Neutrophil (primary cell): ENCODE measurements at regions not wholly inside any gene's neighbourhood (a gene's known extent, or its start where the extent isn't known, plus 50 kb on each side); places are given as distances from the start of the nearest gene placed in this dataset.

ENCODE experiments used
- H3K27ac ChIP-seq: fragments of 200-600 bp; sonication (generic); 2 replicates; pipeline ENCODE4 v1.5.1; 2016; ENCODE audit warnings: mild to moderate bottlenecking, moderate library complexity
- H3K27me3 ChIP-seq: fragments of 200-600 bp; sonication (generic); 2 replicates; pipeline ENCODE4 v1.6.0; 2016; ENCODE audit warnings: mild to moderate bottlenecking
- H3K36me3 ChIP-seq: fragments of 200-600 bp; sonication (generic); 2 replicates; pipeline ENCODE4 v1.5.1; 2017
- H3K4me1 ChIP-seq, 2 experiments: fragments of 200-600 bp in 1 of 2; sonication (generic) in 1 of 2; 1 replicate in 1 of 2; 2 replicates in 1 of 2; pipeline versions ENCODE4 v1.5.1 to v1.6.1; 2013 to 2016; ENCODE audit warnings: low read depth in 1 of 2, low read length in 1 of 2, mild to moderate bottlenecking in 1 of 2, moderate library complexity in 1 of 2; ENCODE audit not compliant: control insufficient read depth in 1 of 2, insufficient read depth in 1 of 2
- H3K4me3 ChIP-seq, 2 experiments: fragments of 200-600 bp in 1 of 2; sonication (generic) in 1 of 2; 1 replicate in 1 of 2; 2 replicates in 1 of 2; pipeline ENCODE4 v1.5.1; 2013 to 2016; ENCODE audit warnings: low read depth in 1 of 2, low read length in 1 of 2, mild to moderate bottlenecking in 1 of 2, moderate library complexity in 1 of 2
- H3K9me3 ChIP-seq: fragments of 200-600 bp; sonication (generic); 2 replicates; pipeline ENCODE4 v1.5.1; 2016
- CTCF ChIP-seq: fragments of 200-600 bp; sonication (generic); IDR thresholded peaks from 2 replicates; pipeline ENCODE4 v1.5.1; 2016; ENCODE audit warnings: antibody characterized with exemption

DNA sequence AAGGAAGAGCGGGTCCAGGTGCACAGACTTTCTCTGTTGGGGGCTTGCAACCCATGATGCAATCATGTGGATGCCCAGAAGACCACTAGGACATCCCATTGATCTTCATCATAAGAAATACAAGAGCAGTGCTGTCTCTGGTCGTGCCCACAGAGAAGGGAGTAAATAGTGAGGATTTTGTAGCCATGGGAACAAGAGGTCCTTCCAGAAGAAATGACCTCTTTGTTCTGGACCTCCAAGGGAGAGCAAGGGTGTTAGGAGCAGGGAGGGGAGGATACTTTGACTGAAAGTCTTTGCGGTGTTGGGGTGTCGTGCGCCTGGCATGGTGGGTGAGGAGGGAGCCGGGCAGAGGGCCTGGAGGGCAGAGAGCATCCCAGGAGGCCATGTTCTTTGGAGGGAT is 55.0 kb upstream of the EN2 start:
- no peak for TF ChIP-seq CTCF
- H3K27ac ChIP-seq, result no peak overlapping the region
- H3K36me3 ChIP-seq, result no peaks in the 10 kb centered on the region
- no peaks in the 10 kb centered on the region for H3K4me1 ChIP-seq
- H3K27me3 ChIP-seq, result peaks cover 78% of the 10 kb centered on the region
- H3K9me3 ChIP-seq, result no peaks in the 10 kb centered on the region
- no peak overlapping the region for H3K4me3 ChIP-seq

DNA sequence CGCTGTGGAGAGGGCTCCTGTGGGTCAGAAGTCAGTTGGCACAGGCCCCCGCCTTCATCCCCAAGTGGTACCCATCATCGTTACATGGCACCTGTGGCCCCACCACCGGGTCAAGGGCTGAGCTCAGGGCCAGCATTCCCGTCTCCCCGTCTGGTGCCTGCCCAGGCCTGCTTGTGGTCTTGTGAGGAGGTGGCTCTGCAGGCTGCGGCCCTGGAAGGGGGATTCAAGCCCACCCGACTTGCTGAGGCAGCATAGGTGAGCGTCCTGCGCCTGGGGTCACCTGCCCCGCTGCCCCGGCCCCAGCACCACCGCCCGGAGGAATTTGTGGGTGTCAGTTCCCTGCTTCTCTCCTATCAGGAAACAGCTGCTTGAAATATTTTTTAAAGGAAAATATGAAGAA is 53.0 kb upstream of the EN2 start:
- H3K27ac ChIP-seq, result no peak overlapping the region
- H3K4me1 ChIP-seq, result no peaks in the 10 kb centered on the region
- H3K4me3 ChIP-seq, result no peak overlapping the region
- H3K9me3 ChIP-seq, result no peaks in the 10 kb centered on the region
- no peaks in the 10 kb centered on the region for H3K36me3 ChIP-seq
- TF ChIP-seq CTCF, result no peak
- H3K27me3 ChIP-seq, result peaks cover 83% of the 10 kb centered on the region

DNA sequence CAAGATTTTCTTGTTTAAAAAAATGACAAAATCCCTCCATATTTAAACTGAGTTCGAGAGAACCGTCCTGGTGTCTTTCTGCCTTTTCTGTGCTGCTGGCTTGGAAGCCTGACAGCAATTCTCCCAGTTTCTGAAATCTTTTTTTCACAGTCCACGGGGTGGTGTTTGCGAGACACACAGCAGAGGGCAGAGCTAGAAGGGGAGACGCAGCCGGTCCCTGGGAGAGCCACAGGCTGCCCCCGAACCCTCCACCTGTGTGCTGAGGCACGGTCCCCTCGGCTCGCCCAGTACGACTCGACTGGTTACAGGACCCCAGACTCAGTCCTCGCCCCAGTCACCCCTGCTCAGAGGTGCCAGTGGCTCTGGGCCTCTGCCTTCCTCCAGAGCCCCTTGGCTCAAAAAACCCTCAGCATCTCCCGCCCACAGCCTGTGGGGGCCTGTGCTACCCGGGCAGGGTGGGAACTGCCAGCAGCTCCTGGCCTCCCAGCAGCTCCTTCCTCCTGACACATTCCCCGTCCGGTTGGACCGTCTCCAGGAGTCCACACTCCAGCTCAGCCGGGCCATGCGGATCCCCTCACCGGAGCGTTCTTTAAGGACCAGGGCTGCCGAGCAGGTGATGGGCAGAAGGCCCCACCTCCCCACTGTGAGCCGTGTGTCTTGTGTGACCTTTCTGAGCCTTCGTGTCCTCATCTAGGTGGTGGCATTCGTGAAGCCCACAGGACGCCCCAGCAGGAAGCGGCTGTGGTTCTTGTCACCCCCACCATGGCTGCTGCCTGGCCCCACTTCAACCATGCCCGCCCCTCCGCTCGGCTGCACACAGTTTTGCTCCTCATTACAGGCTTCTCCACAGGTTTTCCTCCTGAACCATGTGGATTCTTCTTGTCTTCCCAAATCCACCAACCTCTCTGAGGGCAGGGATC is 52.3 kb upstream of the EN2 start:
- H3K4me1 ChIP-seq, result no peaks in the 10 kb centered on the region
- no peaks in the 10 kb centered on the region for H3K36me3 ChIP-seq
- no peak for TF ChIP-seq CTCF
- no peak overlapping the region for H3K4me3 ChIP-seq
- no peaks in the 10 kb centered on the region for H3K9me3 ChIP-seq
- peaks cover 83% of the 10 kb centered on the region for H3K27me3 ChIP-seq
- H3K27ac ChIP-seq, result no peak overlapping the region

DNA sequence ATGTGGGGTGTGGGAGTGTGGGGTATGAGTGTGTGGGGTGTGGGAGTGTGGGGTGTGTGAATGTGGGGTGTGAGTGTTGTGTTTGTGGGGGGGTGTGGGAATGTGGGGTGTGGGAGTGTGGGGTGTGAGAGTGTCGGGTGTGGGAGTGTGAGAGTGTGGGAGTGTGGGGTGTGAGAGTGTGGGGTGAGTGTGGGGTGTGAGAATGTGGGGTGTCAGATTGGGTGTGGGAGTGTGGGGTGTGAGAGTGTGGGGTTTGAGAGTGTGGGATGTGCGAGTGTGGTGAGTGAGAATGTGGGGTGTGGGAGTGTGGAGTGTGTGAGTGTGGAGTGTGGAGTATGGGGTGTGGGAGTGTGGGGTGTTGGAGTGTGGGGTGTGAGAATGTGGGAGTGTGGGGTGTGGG is 50.1 kb upstream of the EN2 start:
- H3K4me1 ChIP-seq, result no peaks in the 10 kb centered on the region
- H3K27me3 ChIP-seq, result peaks cover 71% of the 10 kb centered on the region
- H3K36me3 ChIP-seq, result no peaks in the 10 kb centered on the region
- H3K27ac ChIP-seq, result no peak overlapping the region
- TF ChIP-seq CTCF, result no peak
- no peak overlapping the region for H3K4me3 ChIP-seq
- no peaks in the 10 kb centered on the region for H3K9me3 ChIP-seq
